ENCODE measurements at regions not wholly inside any gene's neighbourhood (a gene's known extent, or its start where the extent isn't known, plus 50 kb on each side); places are given as distances from the start of the nearest gene placed in this dataset.

- DNase-seq: no peak
Measured at GRCh38 chr5:53334431-53334941, 145.9 kb upstream of the FST start.

- no peak for DNase-seq
Measured at GRCh38 chr5:53335115-53335514, 145.3 kb upstream of the FST start.

- no peak for DNase-seq
Measured at GRCh38 chr5:53337827-53338226, 142.6 kb upstream of the FST start.

GRCh38 chr5:53338971-53339370 lies 141.5 kb upstream of the FST start:
- DNase-seq: no peak

- no peak for DNase-seq
Measured at GRCh38 chr5:53339962-53340540, 140.4 kb upstream of the FST start.

- DNase-seq: no peak
Measured at GRCh38 chr5:53340956-53341750, 139.3 kb upstream of the FST start.

GRCh38 chr5:53342236-53342635 lies 138.2 kb upstream of the FST start:
- DNase-seq: no peak

- no peak for DNase-seq
Measured at GRCh38 chr5:53343187-53343586, 137.2 kb upstream of the FST start.

- DNase-seq: no peak
Measured at GRCh38 chr5:53350368-53350767, 130.1 kb upstream of the FST start.

GRCh38 chr5:53350991-53351770 lies 129.2 kb upstream of the FST start:
- DNase-seq: no peak

- no peak for DNase-seq
Measured at GRCh38 chr5:53355316-53355715, 125.1 kb upstream of the FST start.

GRCh38 chr5:53355931-53356330 lies 124.5 kb upstream of the FST start:
- DNase-seq: no peak

GRCh38 chr5:53357439-53357838 lies 123.0 kb upstream of the FST start:
- no peak for DNase-seq

- no peak for DNase-seq
Measured at GRCh38 chr5:53358794-53359193, 121.6 kb upstream of the FST start.

GRCh38 chr5:53359916-53360517 lies 120.4 kb upstream of the FST start:
- DNase-seq: no peak

- no peak for DNase-seq
Measured at GRCh38 chr5:53360811-53361210, 119.6 kb upstream of the FST start.

GRCh38 chr5:53361708-53362107 lies 118.7 kb upstream of the FST start:
- DNase-seq: no peak

GRCh38 chr5:53362521-53362941 lies 117.9 kb upstream of the FST start:
- no peak for DNase-seq

GRCh38 chr5:53364061-53364460 lies 116.4 kb upstream of the FST start:
- DNase-seq: no peak

- DNase-seq: no peak
Measured at GRCh38 chr5:53366245-53366644, 114.2 kb upstream of the FST start.

GRCh38 chr5:53367727-53368126 lies 112.7 kb upstream of the FST start:
- no peak for DNase-seq

GRCh38 chr5:53368516-53368915 lies 111.9 kb upstream of the FST start:
- no peak for DNase-seq

- no peak for DNase-seq
Measured at GRCh38 chr5:53368966-53369605, 111.3 kb upstream of the FST start.

All from NCI-H187 (cell line).